HepG2 (cell line): ENCODE measurements at regions not wholly inside any gene's neighbourhood (a gene's known extent, or its start where the extent isn't known, plus 50 kb on each side); places are given as distances from the start of the nearest gene placed in this dataset.

Experiments
- ESRRA ChIP-seq: sonication (generic); formaldehyde crosslinking; IDR thresholded peaks from 2 replicates; pipeline ENCODE4 v1.5.1; 2020; ENCODE audit warnings: mild to moderate bottlenecking, low read depth, missing genetic modification reagents
- HMG20B ChIP-seq: conservative IDR thresholded peaks from 2 replicates; pipeline ENCODE4 v1.6.1; 2016; ENCODE audit warnings: missing genetic modification reagents, missing compliant biosample characterization
- ZNF263 ChIP-seq: sonication (generic); formaldehyde crosslinking; IDR thresholded peaks from 2 replicates; pipeline ENCODE4 v1.4.0; 2020; ENCODE audit warnings: missing genetic modification reagents
- TF ChIP-seq, protein P1 (sequence below): sonication (generic); formaldehyde crosslinking; IDR thresholded peaks from 2 replicates; pipeline ENCODE4 v1.5.0; 2020; ENCODE audit warnings: mild to moderate bottlenecking, missing genetic modification reagents, moderate library complexity
- TF ChIP-seq, protein P2 (sequence below): IDR thresholded peaks from 2 replicates; pipeline ENCODE4 v1.6.1; 2016; ENCODE audit warnings: mild to moderate bottlenecking, missing biosample characterization, missing genetic modification reagents

DNA sequence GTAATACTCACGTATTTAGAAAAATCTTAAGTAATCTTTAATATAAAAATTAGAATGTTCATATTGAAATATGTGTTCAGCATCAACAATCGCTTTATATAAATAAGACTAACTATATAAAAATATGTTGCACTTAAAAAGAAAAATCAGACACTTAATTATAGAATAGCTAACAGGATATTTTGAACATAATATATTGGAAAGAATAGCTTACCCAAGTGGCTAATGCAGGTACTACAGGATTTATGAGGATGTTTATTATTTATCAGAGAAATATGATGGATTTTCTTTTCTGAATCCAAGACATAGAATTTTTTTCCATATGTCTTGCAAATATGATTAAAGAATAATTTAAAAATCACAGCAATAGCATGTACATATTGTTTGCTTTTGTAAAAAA lies 567.9 kb upstream of the GBE1 start:
- TF ChIP-seq HMG20B (CRISPR knock-in tag) (no peak), ZNF263 (CRISPR knock-in tag) (no peak), ESRRA (CRISPR knock-in tag) (no peak)
- TF ChIP-seq, protein P1, sequence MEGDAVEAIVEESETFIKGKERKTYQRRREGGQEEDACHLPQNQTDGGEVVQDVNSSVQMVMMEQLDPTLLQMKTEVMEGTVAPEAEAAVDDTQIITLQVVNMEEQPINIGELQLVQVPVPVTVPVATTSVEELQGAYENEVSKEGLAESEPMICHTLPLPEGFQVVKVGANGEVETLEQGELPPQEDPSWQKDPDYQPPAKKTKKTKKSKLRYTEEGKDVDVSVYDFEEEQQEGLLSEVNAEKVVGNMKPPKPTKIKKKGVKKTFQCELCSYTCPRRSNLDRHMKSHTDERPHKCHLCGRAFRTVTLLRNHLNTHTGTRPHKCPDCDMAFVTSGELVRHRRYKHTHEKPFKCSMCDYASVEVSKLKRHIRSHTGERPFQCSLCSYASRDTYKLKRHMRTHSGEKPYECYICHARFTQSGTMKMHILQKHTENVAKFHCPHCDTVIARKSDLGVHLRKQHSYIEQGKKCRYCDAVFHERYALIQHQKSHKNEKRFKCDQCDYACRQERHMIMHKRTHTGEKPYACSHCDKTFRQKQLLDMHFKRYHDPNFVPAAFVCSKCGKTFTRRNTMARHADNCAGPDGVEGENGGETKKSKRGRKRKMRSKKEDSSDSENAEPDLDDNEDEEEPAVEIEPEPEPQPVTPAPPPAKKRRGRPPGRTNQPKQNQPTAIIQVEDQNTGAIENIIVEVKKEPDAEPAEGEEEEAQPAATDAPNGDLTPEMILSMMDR (CRISPR knock-in tag): no peak
- TF ChIP-seq, protein P2, sequence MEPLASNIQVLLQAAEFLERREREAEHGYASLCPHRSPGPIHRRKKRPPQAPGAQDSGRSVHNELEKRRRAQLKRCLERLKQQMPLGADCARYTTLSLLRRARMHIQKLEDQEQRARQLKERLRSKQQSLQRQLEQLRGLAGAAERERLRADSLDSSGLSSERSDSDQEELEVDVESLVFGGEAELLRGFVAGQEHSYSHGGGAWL: no peak
